GM12873 (cell line): ENCODE measurements at regions not wholly inside any gene's neighbourhood (a gene's known extent, or its start where the extent isn't known, plus 50 kb on each side); places are given as distances from the start of the nearest gene placed in this dataset.

Experiments used
- TF ChIP-seq, protein P1 (sequence below): IDR thresholded peaks from 2 replicates; pipeline ENCODE4 v1.5.1; 2012; ENCODE audit warnings: low read depth, mild to moderate bottlenecking, moderate library complexity, low read length, control low read depth; ENCODE audit not compliant: insufficient read depth; ENCODE audit errors: missing control alignments

DNA sequence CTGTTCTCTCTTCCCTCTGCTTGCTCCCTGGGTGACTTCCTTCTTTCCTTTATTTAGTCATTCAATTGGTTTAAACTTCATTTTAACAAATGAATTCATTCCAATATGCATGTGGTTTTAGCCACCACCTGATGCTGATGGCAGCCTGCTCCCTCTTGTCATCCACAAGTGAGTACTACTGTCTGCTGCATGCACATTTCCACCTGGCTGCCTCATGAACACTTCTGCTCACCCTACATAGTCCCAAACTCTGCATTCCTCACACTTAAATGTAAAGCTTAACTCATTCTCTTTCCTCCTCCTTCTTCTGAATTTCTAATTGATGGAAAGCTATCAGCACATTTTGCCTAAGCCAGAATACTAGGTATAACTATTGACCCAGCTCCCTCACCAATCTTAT, 184.7 kb upstream of the ZNF462 start:
- TF ChIP-seq, protein P1, sequence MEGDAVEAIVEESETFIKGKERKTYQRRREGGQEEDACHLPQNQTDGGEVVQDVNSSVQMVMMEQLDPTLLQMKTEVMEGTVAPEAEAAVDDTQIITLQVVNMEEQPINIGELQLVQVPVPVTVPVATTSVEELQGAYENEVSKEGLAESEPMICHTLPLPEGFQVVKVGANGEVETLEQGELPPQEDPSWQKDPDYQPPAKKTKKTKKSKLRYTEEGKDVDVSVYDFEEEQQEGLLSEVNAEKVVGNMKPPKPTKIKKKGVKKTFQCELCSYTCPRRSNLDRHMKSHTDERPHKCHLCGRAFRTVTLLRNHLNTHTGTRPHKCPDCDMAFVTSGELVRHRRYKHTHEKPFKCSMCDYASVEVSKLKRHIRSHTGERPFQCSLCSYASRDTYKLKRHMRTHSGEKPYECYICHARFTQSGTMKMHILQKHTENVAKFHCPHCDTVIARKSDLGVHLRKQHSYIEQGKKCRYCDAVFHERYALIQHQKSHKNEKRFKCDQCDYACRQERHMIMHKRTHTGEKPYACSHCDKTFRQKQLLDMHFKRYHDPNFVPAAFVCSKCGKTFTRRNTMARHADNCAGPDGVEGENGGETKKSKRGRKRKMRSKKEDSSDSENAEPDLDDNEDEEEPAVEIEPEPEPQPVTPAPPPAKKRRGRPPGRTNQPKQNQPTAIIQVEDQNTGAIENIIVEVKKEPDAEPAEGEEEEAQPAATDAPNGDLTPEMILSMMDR = no peak

DNA sequence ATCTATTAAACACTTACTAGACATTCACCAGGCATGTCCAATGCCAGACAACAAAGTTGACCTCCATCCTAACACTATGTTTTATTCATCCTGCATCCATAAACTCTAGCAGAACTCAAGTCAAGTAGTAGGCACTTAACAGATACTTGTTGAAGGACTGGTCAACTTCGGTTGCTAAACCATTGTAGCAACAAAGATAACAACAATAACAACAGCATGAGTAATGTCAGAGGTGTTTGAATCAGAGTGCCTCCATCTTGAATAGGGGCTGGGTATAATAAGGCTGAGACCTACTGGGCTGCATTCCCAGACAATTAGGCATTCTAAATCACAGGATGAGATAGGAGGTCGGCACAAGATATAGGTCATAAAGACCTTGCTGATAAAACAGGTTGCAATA, 180.5 kb upstream of the ZNF462 start:
- TF ChIP-seq, protein P1 = no peak

DNA sequence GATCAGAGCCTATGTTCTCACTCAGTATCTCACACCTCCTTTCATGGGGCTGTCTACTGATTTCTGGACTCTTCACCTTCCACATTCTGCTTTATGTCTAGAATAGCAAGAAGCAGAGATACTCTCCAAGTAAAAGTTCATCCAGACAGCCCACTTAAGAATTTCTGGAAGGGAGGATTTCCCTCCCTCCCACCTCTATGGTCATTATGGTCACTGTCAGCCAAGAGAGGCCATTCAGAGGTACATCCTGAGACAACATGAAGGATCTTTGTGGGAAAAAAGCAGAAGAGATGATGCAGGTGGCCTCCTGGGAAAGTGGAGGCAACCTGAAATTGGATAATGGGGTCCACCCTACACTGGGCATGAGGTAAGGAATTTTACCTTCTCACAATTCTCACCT, 179.5 kb upstream of the ZNF462 start:
- TF ChIP-seq, protein P1 = no peak

DNA sequence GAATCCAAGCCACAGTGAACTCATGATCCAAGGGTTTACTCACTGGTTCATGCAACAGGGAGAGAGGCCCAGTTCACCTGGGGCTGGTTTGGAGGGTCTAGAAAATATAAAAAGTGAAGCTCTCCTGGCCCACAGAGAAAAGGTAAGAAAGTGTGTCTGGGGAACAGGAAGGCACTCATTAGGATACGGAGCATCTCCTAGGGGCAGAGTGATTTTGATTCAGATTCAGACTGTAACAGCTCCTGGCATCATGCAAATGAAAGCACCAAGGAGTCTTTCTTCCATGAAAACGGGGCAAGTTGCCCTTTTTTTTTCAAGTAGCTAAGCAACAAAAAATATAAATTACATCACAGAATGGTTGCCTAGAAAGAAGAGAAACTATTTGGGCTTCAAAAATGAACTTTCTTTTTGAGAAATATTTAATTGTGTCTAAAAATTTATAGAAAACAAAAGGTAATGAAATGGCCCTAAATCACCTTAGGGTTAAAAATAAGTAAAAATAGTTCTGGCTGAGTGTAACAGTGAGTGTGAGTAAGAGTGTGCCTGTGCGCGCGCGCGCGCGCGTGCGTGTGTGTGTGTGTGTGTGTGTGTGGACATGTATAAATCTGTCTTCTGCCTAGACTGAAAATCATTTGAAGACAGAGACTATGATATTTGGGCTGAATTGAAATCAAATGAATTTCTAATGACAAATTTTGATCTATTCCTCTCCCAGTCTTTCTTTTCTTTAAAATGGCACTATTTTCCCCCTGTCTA, 177.8 kb upstream of the ZNF462 start:
- TF ChIP-seq, protein P1 = no peak

DNA sequence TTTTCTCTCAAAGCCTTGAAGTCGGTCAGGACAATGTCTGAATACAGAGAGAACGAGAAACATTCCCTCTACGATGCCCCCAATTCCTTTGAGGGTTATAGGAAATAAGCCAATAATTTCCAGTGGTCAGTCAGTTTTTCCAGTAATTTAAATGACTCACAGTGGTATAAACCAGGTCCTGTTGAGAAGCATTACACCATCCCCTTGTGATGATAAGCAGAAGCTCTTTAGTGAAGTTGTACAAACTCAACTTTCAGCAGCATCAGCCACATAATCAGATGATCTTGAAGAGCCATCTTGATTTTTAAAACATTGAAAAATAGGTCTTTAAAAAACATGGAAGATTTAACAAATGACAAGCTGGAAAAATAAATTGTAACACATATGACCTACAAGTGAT, 173.9 kb upstream of the ZNF462 start:
- TF ChIP-seq, protein P1 = no peak

DNA sequence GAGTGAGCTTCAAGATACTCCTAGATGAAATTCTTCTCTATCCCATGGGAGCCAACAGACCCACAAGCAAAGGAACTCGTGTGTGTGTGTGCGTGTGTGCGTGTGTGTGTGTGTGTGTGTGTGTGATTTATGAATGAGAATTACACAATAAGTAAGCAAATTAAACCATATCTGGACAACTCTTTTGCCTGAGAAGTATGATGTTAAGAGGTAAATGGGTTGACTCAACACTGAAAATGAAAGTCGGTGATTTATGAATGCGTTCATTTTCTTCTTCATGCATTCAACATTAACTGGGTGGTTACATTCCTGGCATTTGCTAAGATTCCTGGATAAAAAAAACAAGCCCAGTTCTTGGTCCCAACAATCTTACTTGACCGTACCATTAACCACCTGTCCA, 171.3 kb upstream of the ZNF462 start:
- TF ChIP-seq, protein P1 = no peak

DNA sequence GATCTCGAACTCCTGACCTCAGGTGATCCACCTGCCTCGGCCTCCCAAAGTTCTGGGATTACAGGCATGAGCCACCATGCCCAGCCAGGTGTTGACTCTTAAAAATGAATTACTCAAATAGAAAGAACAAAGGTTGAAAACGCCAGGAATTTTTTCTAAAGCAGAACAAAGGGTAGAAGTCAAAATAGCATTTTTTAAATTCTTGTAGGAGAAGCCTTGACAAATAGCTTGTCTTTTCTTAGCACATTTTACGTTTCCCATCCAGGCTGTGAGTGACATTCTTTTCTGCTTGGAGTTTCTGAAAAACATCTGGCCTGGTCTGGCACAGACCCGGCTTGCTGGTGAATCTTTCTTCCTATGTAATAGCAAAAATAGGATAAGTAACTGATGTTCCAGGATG, 169.4 kb upstream of the ZNF462 start:
- TF ChIP-seq, protein P1 = no peak

DNA sequence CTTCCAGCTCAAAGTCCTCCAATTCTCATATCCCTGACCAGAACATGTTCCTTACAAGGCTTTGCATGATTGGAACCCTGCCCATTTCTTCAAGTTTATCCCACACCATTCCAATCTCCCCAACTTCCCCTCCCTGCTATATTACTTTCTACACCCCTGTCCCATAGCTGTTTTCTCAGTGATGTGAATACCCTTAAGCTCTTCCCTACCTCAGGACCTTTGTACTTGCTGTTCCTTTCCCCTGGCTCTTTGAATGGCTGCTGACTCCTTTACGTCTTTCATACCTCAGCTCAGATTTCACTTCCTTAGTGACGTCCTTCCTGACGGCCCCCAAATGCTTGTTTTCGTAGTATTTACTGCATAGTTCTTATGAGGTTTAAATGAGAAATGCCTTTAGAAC, 166.2 kb upstream of the ZNF462 start:
- TF ChIP-seq, protein P1 = no peak
